Stimulated activated naive B cell treated with anti-CD40 and anti-IgM and Interleukin-4, amounts not matched to agents 10 μg/mL and 1 μg/mL and 100 μg/mL, for 72 hours (primary cell): ENCODE measurements at regions not wholly inside any gene's neighbourhood (a gene's known extent, or its start where the extent isn't known, plus 50 kb on each side); places are given as distances from the start of the nearest gene placed in this dataset.
"Not testable (repeated sequence)": the region's sequence is repeated elsewhere in the genome, so short reads cannot be mapped to it uniquely, and the experiment has no call there.

ENCODE experiments used
- ATAC-seq, 2 donors: fragments of 150-1000 bp; cut with Tn5 transposase; replicated peaks; 2 replicates each; pipeline ENCODE4 v1.10.0; 2021; ENCODE audit warnings: moderate library complexity in 1 of 2
- DNase-seq: peaks from one replicate; pipeline ENCODE4 v3.0.0; 2021
- H3K27ac Mint-ChIP-seq: one replicate; pipeline ENCODE4 v1.8.0; 2022; ENCODE audit warnings: mild to moderate bottlenecking, mixed read lengths
- H3K27me3 Mint-ChIP-seq, 2 donors: one replicate each; pipeline ENCODE4 v1.8.0; 2022; ENCODE audit warnings: mixed read lengths in 2 of 2
- H3K36me3 Mint-ChIP-seq, 2 donors: one replicate each; pipeline ENCODE4 v1.8.0; 2022; ENCODE audit warnings: mixed read lengths in 2 of 2, mild to moderate bottlenecking in 1 of 2
- H3K4me1 Mint-ChIP-seq, 2 donors: one replicate each; pipeline ENCODE4 v1.8.0; 2022; ENCODE audit warnings: mixed read lengths in 2 of 2, mild to moderate bottlenecking in 1 of 2
- H3K4me3 Mint-ChIP-seq, 2 donors: one replicate each; pipeline ENCODE4 v1.8.0; 2022; ENCODE audit warnings: mild to moderate bottlenecking in 2 of 2, mixed read lengths in 2 of 2, moderate library complexity in 1 of 2
- H3K9me3 Mint-ChIP-seq, 2 donors: one replicate each; pipeline ENCODE4 v1.8.0; 2022; ENCODE audit warnings: mixed read lengths in 2 of 2, mild to moderate bottlenecking in 1 of 2

DNA sequence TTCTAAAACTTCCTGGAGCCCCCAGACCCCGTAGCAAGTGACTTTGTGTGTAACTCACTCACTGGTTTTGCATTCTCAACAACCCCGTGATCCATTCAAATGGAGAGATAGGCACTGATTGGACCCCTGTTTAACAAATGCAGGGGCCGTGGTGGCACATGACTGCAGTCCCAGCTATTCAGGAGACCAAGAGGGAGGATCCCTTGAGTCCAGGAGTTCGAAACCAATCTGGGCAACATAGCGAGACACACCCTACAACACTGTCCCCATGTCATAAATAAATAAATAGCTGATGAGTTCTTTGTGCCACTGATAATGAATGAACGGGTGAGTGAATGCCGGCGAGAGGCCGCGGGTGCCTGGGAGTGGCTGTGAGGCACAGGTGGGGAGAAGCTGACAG is 59.4 kb upstream of the PAX7 start:
- H3K27me3 Mint-ChIP-seq, result peaks cover 13 to 15% of the 10 kb centered on the region in 2 donors
- H3K4me3 Mint-ChIP-seq, result no peak overlapping the region
- ATAC-seq (no peak), DNase-seq (no peak)
- H3K36me3 Mint-ChIP-seq, result no peaks in the 10 kb centered on the region
- H3K9me3 Mint-ChIP-seq, result peaks cover 4 to 8% of the 10 kb centered on the region in 2 donors
- no peak overlapping the region for H3K27ac Mint-ChIP-seq
- peaks cover 6 to 7% of the 10 kb centered on the region in 2 donors for H3K4me1 Mint-ChIP-seq

GRCh38 chr1:18572022-18572880 is 58.4 kb upstream of the PAX7 start:
- Mint-ChIP-seq H3K27ac (no peak overlapping the region), H3K9me3 (peaks cover 4 to 8% of the 10 kb centered on the region in 2 donors), H3K36me3 (no peaks in the 10 kb centered on the region), H3K4me1 (peaks cover 6 to 7% of the 10 kb centered on the region in 2 donors), H3K27me3 (peaks cover 9 to 16% of the 10 kb centered on the region in 2 donors), H3K4me3 (no peak overlapping the region)
- DNase-seq, result no peak
- no peak for ATAC-seq

GRCh38 chr1:18573170-18573569 is 57.5 kb upstream of the PAX7 start:
- Mint-ChIP-seq H3K4me1 (peaks cover 6 to 7% of the 10 kb centered on the region in 2 donors), H3K9me3 (peaks cover 2 to 3% of the 10 kb centered on the region in 2 donors)
- peak; percentile 38 to 45 for ATAC-seq

DNA sequence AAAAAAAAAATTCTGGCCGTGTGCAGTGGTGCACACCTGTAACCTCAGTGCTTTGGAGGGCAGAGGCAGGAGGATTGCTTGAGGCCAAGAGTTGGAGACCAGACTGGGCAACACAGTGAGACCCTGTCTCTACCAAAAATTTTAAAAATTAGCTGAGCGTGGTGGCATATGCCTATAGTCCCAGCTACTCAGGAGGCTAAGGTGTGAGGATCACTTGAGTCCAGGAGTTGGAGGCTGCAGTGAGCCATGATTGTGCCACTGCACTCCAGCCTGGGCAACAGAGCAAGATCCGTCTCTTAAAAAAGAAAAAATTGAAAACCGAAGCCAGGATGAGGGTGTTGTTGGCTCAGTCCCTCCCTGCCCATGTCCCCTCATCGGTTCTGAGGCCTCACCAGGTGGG is 55.9 kb upstream of the PAX7 start:
- H3K27ac Mint-ChIP-seq, result no peak overlapping the region
- peaks cover 6 to 7% of the 10 kb centered on the region in 2 donors for H3K4me1 Mint-ChIP-seq
- H3K9me3 Mint-ChIP-seq, result peaks cover 0 to 2% of the 10 kb centered on the region in 2 donors
- ATAC-seq, result no peak
- H3K4me3 Mint-ChIP-seq, result no peak overlapping the region
- DNase-seq, result no peak
- H3K36me3 Mint-ChIP-seq, result no peaks in the 10 kb centered on the region
- peaks cover 15 to 17% of the 10 kb centered on the region in 2 donors for H3K27me3 Mint-ChIP-seq

More at GRCh38 chr1:18573170-18573569, 57.5 kb upstream of the PAX7 start:
- DNase-seq, result no peak
- Mint-ChIP-seq H3K36me3 (no peaks in the 10 kb centered on the region), H3K27ac (no peak overlapping the region), H3K4me3 (no peak overlapping the region), H3K27me3 (peaks cover 13 to 17% of the 10 kb centered on the region in 2 donors)

DNA sequence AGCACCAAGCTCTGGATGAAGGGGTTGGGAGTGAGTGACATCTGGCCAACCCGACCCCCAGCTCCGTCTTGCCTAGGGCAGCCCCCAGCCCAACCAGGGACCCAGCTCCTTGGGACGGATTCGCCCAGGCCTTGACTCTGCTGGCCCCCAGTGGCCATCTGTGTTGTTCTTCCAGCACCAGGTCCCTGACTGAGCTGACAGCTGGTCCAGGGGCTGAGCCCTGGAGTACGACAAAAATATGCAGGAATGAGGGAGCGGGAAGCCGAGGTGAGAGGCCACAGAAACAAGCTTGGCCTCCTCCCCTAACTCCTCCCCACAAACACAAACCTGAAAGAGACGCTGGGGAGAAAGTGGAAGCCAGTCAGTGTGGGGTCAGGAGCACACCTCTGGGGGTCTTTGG is 55.0 kb upstream of the PAX7 start:
- no peaks in the 10 kb centered on the region for H3K36me3 Mint-ChIP-seq
- H3K9me3 Mint-ChIP-seq, result peaks cover 0 to 2% of the 10 kb centered on the region in 2 donors
- no peak overlapping the region for H3K4me3 Mint-ChIP-seq
- H3K27me3 Mint-ChIP-seq, result peaks cover 17 to 20% of the 10 kb centered on the region in 2 donors
- H3K4me1 Mint-ChIP-seq, result peaks cover 6 to 7% of the 10 kb centered on the region in 2 donors
- DNase-seq (peak; percentile 12), ATAC-seq (peak; percentile 51 to 54)
- H3K27ac Mint-ChIP-seq, result no peak overlapping the region

DNA sequence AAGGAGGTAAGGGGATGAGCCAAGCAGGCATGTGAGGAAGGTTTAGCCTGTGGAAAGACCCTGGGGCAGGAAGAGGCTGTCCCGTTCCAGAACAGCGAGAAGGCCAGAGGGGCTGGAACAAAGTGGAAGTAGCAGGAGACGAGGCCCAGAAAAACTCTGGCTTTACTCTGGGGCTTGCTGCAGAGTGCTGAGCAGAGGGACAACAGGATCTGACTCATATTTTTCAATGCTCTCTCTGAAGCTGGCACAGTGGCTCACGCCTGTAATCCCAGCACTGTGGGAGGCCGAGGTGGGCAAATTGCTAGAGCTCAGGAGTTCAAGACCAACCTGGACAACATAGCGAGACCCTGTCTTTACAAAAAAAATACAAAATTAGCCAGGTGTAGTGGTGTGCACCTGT is 52.4 kb upstream of the PAX7 start:
- no peak overlapping the region for H3K27ac Mint-ChIP-seq
- DNase-seq (no peak), ATAC-seq (no peak)
- H3K4me3 Mint-ChIP-seq, result no peak overlapping the region
- peaks cover 0 to 2% of the 10 kb centered on the region in 2 donors for H3K9me3 Mint-ChIP-seq
- H3K36me3 Mint-ChIP-seq, result no peaks in the 10 kb centered on the region
- peaks cover 4% of the 10 kb centered on the region in 2 donors for H3K4me1 Mint-ChIP-seq
- peaks cover 23 to 31% of the 10 kb centered on the region in 2 donors for H3K27me3 Mint-ChIP-seq

- not testable (repeated sequence) for H3K4me1 Mint-ChIP-seq, H3K36me3 Mint-ChIP-seq, H3K4me3 Mint-ChIP-seq, DNase-seq, H3K9me3 Mint-ChIP-seq, H3K27ac Mint-ChIP-seq
- peak in 1 of 2 donors; percentile 38 for ATAC-seq
- peaks cover 22 to 39% of the 10 kb centered on the region in 2 donors for H3K27me3 Mint-ChIP-seq
These were observed 51.4 kb upstream of the PAX7 start for GRCh38 chr1:18579267-18579666.

GRCh38 chr1:18580047-18580446 is 50.6 kb upstream of the PAX7 start:
- peaks cover 27 to 46% of the 10 kb centered on the region in 2 donors for H3K27me3 Mint-ChIP-seq
- no peak overlapping the region for H3K27ac Mint-ChIP-seq
- ATAC-seq, result no peak
- no peaks in the 10 kb centered on the region for H3K36me3 Mint-ChIP-seq
- H3K4me3 Mint-ChIP-seq, result no peak overlapping the region
- H3K4me1 Mint-ChIP-seq, result peaks cover 3 to 6% of the 10 kb centered on the region in 2 donors
- H3K9me3 Mint-ChIP-seq, result peaks cover 0 to 2% of the 10 kb centered on the region in 2 donors
- no peak for DNase-seq

- no peak for ATAC-seq
These were observed 49.8 kb upstream of the PAX7 start for GRCh38 chr1:18580691-18581419.

More at GRCh38 chr1:18580691-18581419, 49.8 kb upstream of the PAX7 start:
- H3K36me3 Mint-ChIP-seq, result no peaks in the 10 kb centered on the region
- H3K27me3 Mint-ChIP-seq, result peaks cover 27 to 38% of the 10 kb centered on the region in 2 donors
- no peak overlapping the region for H3K27ac Mint-ChIP-seq
- H3K4me3 Mint-ChIP-seq, result no peak overlapping the region
- DNase-seq, result no peak
- H3K9me3 Mint-ChIP-seq, result peaks cover 0 to 2% of the 10 kb centered on the region in 2 donors
- H3K4me1 Mint-ChIP-seq, result peaks cover 3 to 6% of the 10 kb centered on the region in 2 donors
